22Rv1 (cell line): ENCODE measurements at regions not wholly inside any gene's neighbourhood (a gene's known extent, or its start where the extent isn't known, plus 50 kb on each side); places are given as distances from the start of the nearest gene placed in this dataset.

Experiments
- H3K27ac ChIP-seq: fragments of 450-650 bp; 2 replicates; pipeline ENCODE4 v1.5.1; 2017
- CTCF ChIP-seq: fragments of 450-650 bp; IDR thresholded peaks from 2 replicates; pipeline ENCODE4 v1.5.1; 2017; ENCODE audit warnings: mild to moderate bottlenecking
- ZFX ChIP-seq: fragments of 450-650 bp; IDR thresholded peaks from 2 replicates; pipeline ENCODE4 v1.6.1; 2017; ENCODE audit warnings: antibody characterized with exemption, borderline replicate concordance

GRCh38 chr2:7411691-7412090, 494.5 kb downstream of the RNF144A start:
- TF ChIP-seq ZFX (no peak), CTCF (no peak)
- no peak overlapping the region for H3K27ac ChIP-seq

- TF ChIP-seq CTCF (no peak), ZFX (no peak)
- H3K27ac ChIP-seq = no peak overlapping the region
Observed at GRCh38 chr2:7417845-7418742, 500.9 kb downstream of the RNF144A start.

GRCh38 chr2:7419186-7419585, 502.0 kb downstream of the RNF144A start:
- H3K27ac ChIP-seq = no peak overlapping the region
- TF ChIP-seq ZFX = no peak
- TF ChIP-seq CTCF = no peak

- H3K27ac ChIP-seq = no peak overlapping the region
- TF ChIP-seq ZFX = no peak
- TF ChIP-seq CTCF = no peak
Observed at GRCh38 chr2:7419814-7420311, 502.7 kb downstream of the RNF144A start.

GRCh38 chr2:7420530-7420929, 503.3 kb downstream of the RNF144A start:
- TF ChIP-seq ZFX (no peak), CTCF (no peak)
- H3K27ac ChIP-seq = no peak overlapping the region

GRCh38 chr2:7424481-7424880, 507.3 kb downstream of the RNF144A start:
- TF ChIP-seq CTCF (no peak), ZFX (no peak)
- H3K27ac ChIP-seq = no peak overlapping the region

GRCh38 chr2:7427293-7428060, 510.3 kb downstream of the RNF144A start:
- no peak overlapping the region for H3K27ac ChIP-seq
- TF ChIP-seq CTCF = peak; percentile 73
- no peak for TF ChIP-seq ZFX
